ENCODE measurements at regions not wholly inside any gene's neighbourhood (a gene's known extent, or its start where the extent isn't known, plus 50 kb on each side); places are given as distances from the start of the nearest gene placed in this dataset.

DNA sequence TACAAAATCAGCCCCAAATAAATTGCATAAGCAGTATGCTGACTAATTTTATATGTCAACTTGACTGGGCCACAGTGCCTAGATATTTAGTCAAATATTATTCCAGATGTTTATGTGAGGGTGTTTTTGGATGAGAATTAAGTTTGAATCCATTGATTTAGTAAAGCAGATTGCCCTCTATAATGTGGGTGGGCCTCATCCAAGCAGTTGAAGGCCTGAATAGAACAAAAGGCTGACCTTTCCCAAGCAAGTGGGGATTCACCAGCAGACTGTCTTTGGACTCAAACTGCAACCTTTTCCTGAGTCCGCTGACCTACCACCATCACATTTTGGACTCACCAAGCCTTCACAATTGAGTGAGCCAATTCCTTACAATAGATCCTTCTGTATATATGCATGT lies 186.4 kb downstream of the ARHGAP12 start:
- H3K27ac ChIP-seq (ENCODE audit: low read depth, low read length), result no peak overlapping the region

DNA sequence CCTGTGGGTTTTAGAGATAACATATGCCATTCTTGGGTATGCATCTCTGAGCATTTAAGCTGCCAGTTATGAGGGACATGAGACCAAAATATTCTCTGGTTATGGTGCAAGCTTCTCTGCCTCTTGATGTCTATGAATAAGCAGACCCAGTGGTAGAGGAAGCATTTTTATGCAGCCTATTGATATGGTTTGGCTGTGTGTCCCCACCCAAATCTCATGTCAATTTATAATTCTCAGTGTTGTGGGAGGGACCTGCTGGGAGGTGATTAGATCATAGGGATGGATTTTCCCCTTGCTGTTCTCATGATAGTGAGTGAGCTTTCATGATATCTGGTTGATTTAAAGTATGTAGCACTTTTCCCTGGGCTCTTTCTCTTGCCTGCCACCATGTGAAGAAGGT lies 187.2 kb downstream of the ARHGAP12 start:
- no peaks in the 10 kb centered on the region for H3K9me3 ChIP-seq (ENCODE audit: control insufficient read depth, insufficient read depth, low read length)
- no peaks in the 10 kb centered on the region for H3F3A ChIP-seq (ENCODE audit: control insufficient read depth, insufficient read depth)
- H3K9me2 ChIP-seq (replicated peaks; ENCODE audit: control insufficient read depth, low read length), result no peaks in the 10 kb centered on the region
- no peak overlapping the region for H3K27ac ChIP-seq (ENCODE audit: low read depth, low read length)
- no peak overlapping the region for H3K4me2 ChIP-seq (ENCODE audit: low read length)
- H3K4me3 ChIP-seq (ENCODE audit: low read length), result no peak overlapping the region
- H3K79me2 ChIP-seq (ENCODE audit: control insufficient read depth, low read length), result no peaks in the 10 kb centered on the region
- no peaks in the 10 kb centered on the region for H3K27me3 ChIP-seq (ENCODE audit: control insufficient read depth, low read length)
- no peaks in the 10 kb centered on the region for H3K36me3 ChIP-seq (ENCODE audit: control insufficient read depth, low read length)
- H3K4me1 ChIP-seq (ENCODE audit: control insufficient read depth, low read length), result no peaks in the 10 kb centered on the region
- H4K20me1 ChIP-seq (ENCODE audit: control insufficient read depth, insufficient read depth, low read depth, low read length), result no peaks in the 10 kb centered on the region
- no peak for TF ChIP-seq EZH2phosphoT487 (IDR thresholded peaks at IDR 0.05; ENCODE audit: borderline replicate concordance, low read length)
- TF ChIP-seq, protein P1, sequence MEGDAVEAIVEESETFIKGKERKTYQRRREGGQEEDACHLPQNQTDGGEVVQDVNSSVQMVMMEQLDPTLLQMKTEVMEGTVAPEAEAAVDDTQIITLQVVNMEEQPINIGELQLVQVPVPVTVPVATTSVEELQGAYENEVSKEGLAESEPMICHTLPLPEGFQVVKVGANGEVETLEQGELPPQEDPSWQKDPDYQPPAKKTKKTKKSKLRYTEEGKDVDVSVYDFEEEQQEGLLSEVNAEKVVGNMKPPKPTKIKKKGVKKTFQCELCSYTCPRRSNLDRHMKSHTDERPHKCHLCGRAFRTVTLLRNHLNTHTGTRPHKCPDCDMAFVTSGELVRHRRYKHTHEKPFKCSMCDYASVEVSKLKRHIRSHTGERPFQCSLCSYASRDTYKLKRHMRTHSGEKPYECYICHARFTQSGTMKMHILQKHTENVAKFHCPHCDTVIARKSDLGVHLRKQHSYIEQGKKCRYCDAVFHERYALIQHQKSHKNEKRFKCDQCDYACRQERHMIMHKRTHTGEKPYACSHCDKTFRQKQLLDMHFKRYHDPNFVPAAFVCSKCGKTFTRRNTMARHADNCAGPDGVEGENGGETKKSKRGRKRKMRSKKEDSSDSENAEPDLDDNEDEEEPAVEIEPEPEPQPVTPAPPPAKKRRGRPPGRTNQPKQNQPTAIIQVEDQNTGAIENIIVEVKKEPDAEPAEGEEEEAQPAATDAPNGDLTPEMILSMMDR (IDR thresholded peaks at IDR 0.05; ENCODE audit: low read depth, low read length, poor library complexity, severe bottlenecking), result no peak

More for the DNA sequence above, 186.4 kb downstream of the ARHGAP12 start:
- Histone ChIP-seq H3K9me3 (ENCODE audit: control insufficient read depth, insufficient read depth, low read length) (no peaks in the 10 kb centered on the region), H3F3A (ENCODE audit: control insufficient read depth, insufficient read depth) (no peaks in the 10 kb centered on the region), H3K4me1 (ENCODE audit: control insufficient read depth, low read length) (no peaks in the 10 kb centered on the region), H3K79me2 (ENCODE audit: control insufficient read depth, low read length) (no peaks in the 10 kb centered on the region), H3K9me2 (replicated peaks; ENCODE audit: control insufficient read depth, low read length) (no peaks in the 10 kb centered on the region), H3K4me2 (ENCODE audit: low read length) (no peak overlapping the region), H4K20me1 (ENCODE audit: control insufficient read depth, insufficient read depth, low read depth, low read length) (no peaks in the 10 kb centered on the region), H3K4me3 (ENCODE audit: low read length) (no peak overlapping the region), H3K36me3 (ENCODE audit: control insufficient read depth, low read length) (no peaks in the 10 kb centered on the region), H3K27me3 (ENCODE audit: control insufficient read depth, low read length) (no peaks in the 10 kb centered on the region)
- TF ChIP-seq, protein P1 (IDR thresholded peaks at IDR 0.05; ENCODE audit: low read depth, low read length, poor library complexity, severe bottlenecking), result no peak
- no peak for TF ChIP-seq EZH2phosphoT487 (IDR thresholded peaks at IDR 0.05; ENCODE audit: borderline replicate concordance, low read length)

DNA sequence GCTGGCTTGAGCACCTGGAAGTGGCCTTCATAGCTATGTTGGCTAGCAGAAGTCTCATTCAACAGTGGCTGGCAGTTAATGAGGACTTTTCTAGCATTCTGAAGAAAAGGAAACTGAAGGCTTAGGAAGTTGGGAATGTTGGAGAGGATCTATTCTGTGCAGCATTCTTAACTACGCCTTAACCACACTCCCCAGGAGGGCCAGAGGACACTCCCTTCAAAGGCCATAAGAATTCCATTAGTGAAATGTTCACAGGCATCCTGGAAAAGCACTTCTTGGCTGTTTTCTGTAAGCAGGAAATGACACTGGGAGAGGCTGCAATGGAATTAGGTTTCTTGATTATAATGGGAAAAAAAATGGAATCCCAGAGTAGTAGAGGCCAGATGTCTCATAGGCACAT lies 188.9 kb downstream of the ARHGAP12 start:
- Histone ChIP-seq H3K27ac (ENCODE audit: low read depth, low read length) (no peak overlapping the region), H3K9me2 (replicated peaks; ENCODE audit: control insufficient read depth, low read length) (no peaks in the 10 kb centered on the region), H3K79me2 (ENCODE audit: control insufficient read depth, low read length) (no peaks in the 10 kb centered on the region), H3K4me3 (ENCODE audit: low read length) (no peak overlapping the region), H4K20me1 (ENCODE audit: control insufficient read depth, insufficient read depth, low read depth, low read length) (no peaks in the 10 kb centered on the region), H3K36me3 (ENCODE audit: control insufficient read depth, low read length) (no peaks in the 10 kb centered on the region), H3K4me1 (ENCODE audit: control insufficient read depth, low read length) (no peaks in the 10 kb centered on the region), H3K27me3 (ENCODE audit: control insufficient read depth, low read length) (no peaks in the 10 kb centered on the region), H3K9me3 (ENCODE audit: control insufficient read depth, insufficient read depth, low read length) (no peaks in the 10 kb centered on the region), H3K4me2 (ENCODE audit: low read length) (no peak overlapping the region), H3F3A (ENCODE audit: control insufficient read depth, insufficient read depth) (no peaks in the 10 kb centered on the region)
- TF ChIP-seq, protein P1 (IDR thresholded peaks at IDR 0.05; ENCODE audit: low read depth, low read length, poor library complexity, severe bottlenecking), result no peak
- TF ChIP-seq EZH2phosphoT487 (IDR thresholded peaks at IDR 0.05; ENCODE audit: borderline replicate concordance, low read length), result no peak

DNA sequence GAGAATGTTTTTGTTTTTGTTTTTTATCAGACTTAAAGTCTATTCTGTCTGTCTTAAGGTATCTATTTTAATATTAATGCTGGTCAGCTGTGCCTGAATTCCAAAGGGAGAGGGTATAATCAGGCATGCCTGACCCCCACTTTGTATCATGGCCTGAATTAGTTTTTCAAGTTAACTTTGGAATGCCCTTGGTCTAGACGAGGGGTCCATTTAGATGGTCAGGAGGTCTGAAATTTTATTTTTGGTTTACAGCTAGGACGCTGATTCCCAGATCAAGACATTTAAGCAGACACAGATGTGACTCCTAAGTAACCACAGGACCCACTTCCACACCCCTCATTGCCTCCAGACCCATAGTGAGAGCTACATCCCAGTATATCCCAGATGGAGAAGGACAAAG lies 189.5 kb downstream of the ARHGAP12 start:
- H3K27ac ChIP-seq (ENCODE audit: low read depth, low read length), result no peak overlapping the region

More for the DNA sequence above, 189.5 kb downstream of the ARHGAP12 start:
- Histone ChIP-seq H3K9me2 (replicated peaks; ENCODE audit: control insufficient read depth, low read length) (no peaks in the 10 kb centered on the region), H3K4me3 (ENCODE audit: low read length) (no peak overlapping the region), H3K9me3 (ENCODE audit: control insufficient read depth, insufficient read depth, low read length) (no peaks in the 10 kb centered on the region), H3K79me2 (ENCODE audit: control insufficient read depth, low read length) (no peaks in the 10 kb centered on the region), H4K20me1 (ENCODE audit: control insufficient read depth, insufficient read depth, low read depth, low read length) (no peaks in the 10 kb centered on the region), H3K27me3 (ENCODE audit: control insufficient read depth, low read length) (no peaks in the 10 kb centered on the region), H3K4me2 (ENCODE audit: low read length) (no peak overlapping the region), H3F3A (ENCODE audit: control insufficient read depth, insufficient read depth) (no peaks in the 10 kb centered on the region), H3K4me1 (ENCODE audit: control insufficient read depth, low read length) (no peaks in the 10 kb centered on the region), H3K36me3 (ENCODE audit: control insufficient read depth, low read length) (no peaks in the 10 kb centered on the region)
- no peak for TF ChIP-seq EZH2phosphoT487 (IDR thresholded peaks at IDR 0.05; ENCODE audit: borderline replicate concordance, low read length)
- TF ChIP-seq, protein P1 (IDR thresholded peaks at IDR 0.05; ENCODE audit: low read depth, low read length, poor library complexity, severe bottlenecking), result no peak
